HG03469 (cell line): ENCODE measurements at regions not wholly inside any gene's neighbourhood (a gene's known extent, or its start where the extent isn't known, plus 50 kb on each side); places are given as distances from the start of the nearest gene placed in this dataset.
"Not testable (repeated sequence)": the region's sequence is repeated elsewhere in the genome, so short reads cannot be mapped to it uniquely, and the experiment has no call there.

Experiments
- ATAC-seq: cut with Tn5 transposase; IDR thresholded peaks from one replicate; pipeline ENCODE4 v1.9.1; 2021; ENCODE audit warnings: mild to moderate bottlenecking, moderate library complexity, moderate number of reproducible peaks; ENCODE audit not compliant: unreplicated experiment

- no peak for ATAC-seq
These were observed 1141.1 kb downstream of the FAT4 start for GRCh38 chr4:126455865-126456264.

DNA sequence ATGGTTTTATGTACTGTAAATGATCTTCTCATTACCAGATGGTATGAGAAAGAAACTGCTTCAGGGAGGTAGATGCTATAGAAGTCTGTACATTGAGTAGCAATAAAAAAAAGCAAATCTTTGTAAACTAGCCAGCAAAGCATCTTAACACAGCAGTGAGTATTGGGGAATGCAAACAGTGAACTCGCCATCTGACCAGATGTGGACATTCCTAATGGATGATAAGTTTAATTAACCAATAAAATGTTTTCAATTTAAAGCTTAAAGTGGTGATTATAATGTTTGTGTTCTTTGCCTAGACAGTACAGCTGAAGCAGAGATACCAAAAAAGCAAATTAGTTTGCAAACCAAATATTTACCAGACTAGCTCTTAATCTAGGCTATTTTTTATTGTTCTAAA lies 1144.2 kb downstream of the FAT4 start:
- ATAC-seq = no peak

DNA sequence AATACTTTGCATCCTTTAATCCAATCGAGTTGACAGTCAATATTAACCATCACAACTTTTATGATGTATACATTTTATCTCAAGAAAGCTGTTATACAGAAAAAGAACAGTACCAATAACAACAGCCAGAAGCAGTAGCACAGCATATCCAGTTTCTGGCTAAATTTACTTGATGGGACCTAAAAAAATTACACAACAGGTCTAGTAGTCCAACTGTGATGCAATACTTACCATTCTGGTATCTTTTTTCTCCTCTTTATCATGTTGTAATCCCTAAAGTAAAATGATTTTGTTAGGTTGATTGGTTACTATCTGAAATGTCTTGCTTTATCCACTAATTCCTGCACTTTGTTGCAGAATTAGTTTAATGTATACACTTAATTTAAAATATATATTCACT lies 1150.6 kb downstream of the FAT4 start:
- ATAC-seq = no peak

DNA sequence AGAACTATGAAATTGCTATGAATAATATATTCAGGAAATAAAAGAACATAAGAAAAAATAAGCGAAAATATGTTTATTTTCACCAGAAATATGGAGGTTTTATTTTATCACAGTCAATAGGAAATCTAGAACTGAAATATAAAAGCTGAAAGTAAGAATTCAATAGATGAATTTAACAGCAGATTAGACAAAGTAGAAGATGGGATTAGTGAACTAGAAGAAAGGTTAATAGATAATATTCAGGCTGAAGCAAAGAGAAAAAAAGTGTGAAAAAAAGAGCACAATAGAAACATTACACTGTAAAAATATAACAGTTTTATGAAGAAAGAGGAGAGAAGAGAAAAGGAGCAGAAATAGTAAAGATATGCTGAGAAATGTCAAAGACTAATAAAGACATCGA lies 1152.1 kb downstream of the FAT4 start:
- ATAC-seq = no peak

- ATAC-seq = no peak
These were observed 1153.4 kb downstream of the FAT4 start for GRCh38 chr4:126468144-126468543.

DNA sequence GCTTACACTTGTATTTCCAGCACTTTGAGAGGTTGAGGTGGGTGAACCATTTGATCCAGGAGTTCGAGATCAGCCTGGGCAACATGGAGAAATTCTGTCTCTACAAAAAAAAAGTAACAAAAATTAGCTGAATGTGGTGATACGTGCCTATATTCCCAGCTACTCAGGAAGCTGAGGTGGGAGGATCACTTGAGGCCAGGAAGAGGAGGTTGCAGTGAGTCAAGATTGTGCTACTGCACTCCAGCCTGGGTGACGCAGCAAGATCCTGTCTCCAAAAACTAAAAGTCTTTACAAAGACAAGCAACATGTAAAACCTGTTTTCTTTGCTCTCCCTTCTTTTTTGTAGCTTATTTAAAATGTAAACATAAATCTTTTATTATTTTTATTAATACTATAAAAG lies 1156.1 kb downstream of the FAT4 start:
- no peak for ATAC-seq

DNA sequence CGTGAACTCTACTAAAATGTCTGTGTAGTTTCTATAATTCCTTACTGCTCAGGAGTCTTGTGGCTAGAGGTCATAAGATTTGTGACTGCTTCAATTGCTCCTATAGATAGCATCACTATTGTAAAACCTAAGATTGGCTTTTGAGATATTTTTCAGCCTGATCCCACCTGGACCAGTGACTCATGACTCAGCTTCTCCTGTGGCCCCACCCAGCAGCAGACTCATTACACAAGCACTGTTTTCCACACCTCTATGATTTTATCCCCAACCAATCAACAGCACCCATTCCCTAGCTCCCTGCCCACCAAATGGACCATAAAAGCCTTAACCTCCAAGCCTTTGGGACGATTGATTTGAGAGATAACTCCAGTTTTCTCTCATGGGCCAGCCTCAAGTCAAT lies 1157.0 kb upstream of the INTU start:
- ATAC-seq = no peak

- no peak for ATAC-seq
These were observed 1153.0 kb upstream of the INTU start for GRCh38 chr4:126479709-126480108.

GRCh38 chr4:126482311-126482710 lies 1150.4 kb upstream of the INTU start:
- no peak for ATAC-seq

DNA sequence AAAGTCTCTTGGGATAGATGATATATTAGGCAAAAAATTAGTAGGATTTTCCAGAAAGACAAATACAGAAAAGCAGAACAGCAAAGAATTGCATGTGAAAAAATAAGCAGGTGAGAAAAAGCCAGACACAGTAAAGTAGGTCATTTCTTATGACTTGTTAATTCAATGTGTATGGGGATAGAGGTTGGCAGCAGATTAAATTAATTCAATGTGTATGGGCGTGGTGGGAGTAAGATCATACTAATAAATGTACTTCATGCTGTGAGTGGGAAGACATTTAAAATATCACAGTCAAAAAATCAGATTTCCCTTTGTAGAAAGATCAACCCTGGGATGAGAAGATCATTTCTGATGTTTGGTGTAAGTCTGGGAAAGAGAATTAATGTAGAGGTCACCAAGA lies 1146.4 kb upstream of the INTU start:
- no peak for ATAC-seq

GRCh38 chr4:126489826-126490463 lies 1142.8 kb upstream of the INTU start:
- ATAC-seq = no peak

GRCh38 chr4:126495163-126495752 lies 1137.5 kb upstream of the INTU start:
- no peak for ATAC-seq

DNA sequence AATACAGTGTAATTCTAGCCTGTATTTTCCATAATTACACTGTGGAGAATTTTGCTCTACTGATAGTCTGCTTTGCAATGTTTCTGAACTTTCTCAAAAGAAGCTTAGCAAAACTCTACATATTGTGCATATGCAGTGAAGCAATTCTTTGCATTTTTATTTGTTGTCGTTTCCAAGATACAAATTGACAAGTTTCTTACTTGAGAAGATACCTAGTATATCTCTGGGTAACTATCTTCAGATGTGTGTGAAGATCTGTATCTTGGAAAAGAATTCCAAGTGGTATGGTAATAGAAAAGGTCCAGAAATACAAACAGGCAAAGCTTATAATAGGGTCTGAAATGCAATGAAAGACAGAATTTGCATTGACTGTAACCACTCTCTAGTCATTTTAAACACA lies 1119.8 kb upstream of the INTU start:
- ATAC-seq = no peak

GRCh38 chr4:126513596-126513995 lies 1119.2 kb upstream of the INTU start:
- ATAC-seq = no peak

DNA sequence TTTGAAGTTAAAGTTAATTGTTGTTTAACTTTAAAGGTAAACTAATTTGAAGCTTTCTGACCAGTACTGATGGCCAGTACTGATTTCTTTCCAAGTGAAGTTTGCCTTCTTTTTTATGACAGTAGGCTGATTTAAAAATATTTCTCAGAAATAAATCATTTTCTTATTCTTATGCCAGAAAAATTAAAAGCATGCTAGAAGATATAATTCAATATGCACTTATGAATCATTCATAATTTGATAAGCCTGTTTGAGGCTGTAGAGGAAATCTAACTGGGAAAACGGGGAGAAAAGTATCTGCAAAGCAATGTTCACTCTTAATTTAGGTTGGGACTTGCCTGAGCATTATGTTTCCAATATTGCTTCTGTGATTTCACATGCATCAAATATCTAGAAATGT lies 1112.0 kb upstream of the INTU start:
- no peak for ATAC-seq

GRCh38 chr4:126525400-126525799 lies 1107.4 kb upstream of the INTU start:
- ATAC-seq = not testable (repeated sequence)

GRCh38 chr4:126526335-126526734 lies 1106.4 kb upstream of the INTU start:
- no peak for ATAC-seq

DNA sequence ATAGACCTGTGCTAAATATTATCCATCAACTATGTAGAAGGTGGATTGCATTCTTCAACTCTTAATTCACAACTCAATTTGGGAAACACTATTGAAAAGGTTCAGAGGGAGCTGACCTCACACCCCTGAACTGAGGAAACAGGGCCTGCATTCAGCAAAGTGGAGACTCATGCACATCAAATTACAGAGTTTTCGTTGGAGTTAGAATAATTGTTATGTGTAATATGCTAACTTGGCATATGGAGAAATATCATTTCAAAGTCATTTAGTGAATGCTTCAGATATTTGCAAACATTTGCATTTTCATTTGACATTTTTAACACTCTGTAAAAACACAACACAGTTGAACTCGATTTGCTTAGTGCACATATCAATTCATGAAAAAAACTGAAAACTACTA lies 1102.8 kb upstream of the INTU start:
- ATAC-seq = no peak

DNA sequence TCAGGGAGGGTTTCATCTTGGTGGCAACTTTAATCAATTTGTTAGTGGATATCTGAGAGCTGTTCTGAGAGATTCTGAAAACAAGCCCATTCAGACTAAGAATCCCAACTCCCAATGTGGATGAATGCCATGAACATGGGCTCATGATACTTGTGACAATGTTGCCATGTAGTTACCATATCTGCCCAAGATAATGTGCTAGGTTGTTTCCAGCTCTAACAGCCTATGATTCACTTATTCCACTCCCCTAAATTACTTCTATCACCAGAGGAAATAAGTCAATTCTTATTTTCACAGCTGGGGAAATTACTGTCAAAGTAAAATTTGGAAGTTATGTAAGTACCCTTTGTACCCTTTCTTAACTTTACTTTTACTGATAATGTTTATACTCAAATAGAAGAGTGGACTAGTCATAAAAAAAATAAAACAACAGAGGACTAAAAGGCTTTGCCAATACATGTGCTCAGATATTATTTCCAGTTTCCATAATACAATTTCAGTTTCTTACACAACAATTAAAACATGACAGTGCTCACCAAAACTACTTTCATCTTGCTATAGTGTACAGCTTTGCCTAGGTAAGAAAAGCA lies 1101.7 kb upstream of the INTU start:
- no peak for ATAC-seq

GRCh38 chr4:126532527-126532926 lies 1100.2 kb upstream of the INTU start:
- no peak for ATAC-seq

GRCh38 chr4:126533146-126533805 lies 1099.5 kb upstream of the INTU start:
- no peak for ATAC-seq

DNA sequence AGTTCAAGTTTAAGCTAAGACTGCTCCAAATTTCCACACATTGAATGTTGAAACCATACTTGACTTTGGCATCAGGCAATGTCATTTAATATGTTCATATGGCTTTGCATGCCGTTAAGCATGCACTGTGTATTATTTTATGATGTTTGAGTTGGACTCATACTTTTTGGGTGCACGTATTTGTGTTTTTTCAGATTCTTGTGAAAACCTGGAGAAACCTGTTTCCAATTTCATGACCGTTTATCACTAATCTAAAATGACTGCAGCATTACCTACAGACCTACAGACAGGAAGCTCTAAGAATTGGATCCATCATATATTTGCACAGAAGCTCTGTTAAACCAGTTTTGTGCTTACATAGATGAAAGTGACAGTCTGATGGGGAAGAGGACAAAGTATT lies 1093.0 kb upstream of the INTU start:
- no peak for ATAC-seq
